Peyer's patch (tissue), 4 donors: ENCODE measurements at regions not wholly inside any gene's neighbourhood (a gene's known extent, or its start where the extent isn't known, plus 50 kb on each side); places are given as distances from the start of the nearest gene placed in this dataset.

ENCODE experiments used
- DNase-seq, 3 donors: peaks; one replicate each; pipeline ENCODE4 v3.0.0-alpha.2; 2017 to 2019
- H3K27ac ChIP-seq, 4 donors: fragments of 200-600 bp; sonication (generic); one replicate each; pipeline ENCODE4 v1.5.1; 2016 to 2019
- H3K27me3 ChIP-seq, 2 donors: fragments of 200-600 bp; sonication (generic); one replicate each; pipeline ENCODE4 v1.5.1; 2019
- H3K36me3 ChIP-seq, 3 donors: fragments of 200-600 bp; sonication (generic); one replicate each; pipeline ENCODE4 v1.5.1; 2016 to 2019
- H3K4me1 ChIP-seq, 4 donors: fragments of 200-600 bp; sonication (generic); one replicate each; pipeline ENCODE4 v1.5.1; 2016 to 2019
- H3K4me3 ChIP-seq, 4 donors: fragments of 200-600 bp; sonication (generic); 1 replicate in 3 of 4; 2 replicates in 1 of 4; pipeline ENCODE4 v1.5.1; 2016 to 2019; ENCODE audit warnings: mild to moderate bottlenecking in 1 of 4
- H3K9me3 ChIP-seq, 4 donors: fragments of 200-600 bp; sonication (generic); one replicate each; pipeline ENCODE4 v1.5.1; 2016 to 2019; ENCODE audit warnings: mild to moderate bottlenecking in 1 of 4
- CTCF ChIP-seq, 6 experiments: fragments of 450-650 bp in 4 of 6; fragments of 200-600 bp in 2 of 6; sonication (generic) in 1 of 6; IDR thresholded peaks; one replicate each; pipeline ENCODE4 v1.5.1; 2017 to 2019; ENCODE audit warnings: antibody characterized with exemption in 6 of 6, mild to moderate bottlenecking in 3 of 6, moderate library complexity in 1 of 6
- POLR2A ChIP-seq, 2 donors: fragments of 450-650 bp; IDR thresholded peaks; one replicate each; pipeline ENCODE4 v1.5.1; 2017; ENCODE audit warnings: antibody characterized with exemption in 2 of 2, mild to moderate bottlenecking in 2 of 2, moderate library complexity in 2 of 2

GRCh38 chr13:84399320-84400085 is 517.2 kb upstream of the SLITRK1 start:
- no peak for TF ChIP-seq POLR2A (IDR thresholded peaks at IDR 0.05)
- no peak for TF ChIP-seq CTCF (IDR thresholded peaks at IDR 0.05)
- Histone ChIP-seq H3K4me3 (no peak overlapping the region), H3K27ac (no peak overlapping the region), H3K9me3 (peaks cover 0 to 3% (median 0%) of the 10 kb centered on the region in 4 donors), H3K4me1 (no peaks in the 10 kb centered on the region), H3K27me3 (no peaks in the 10 kb centered on the region), H3K36me3 (no peaks in the 10 kb centered on the region)
- no peak for DNase-seq

GRCh38 chr13:84393981-84394625 is 511.8 kb upstream of the SLITRK1 start:
- no peaks in the 10 kb centered on the region for H3K36me3 ChIP-seq
- no peaks in the 10 kb centered on the region for H3K4me1 ChIP-seq
- peaks cover 0 to 3% (median 0%) of the 10 kb centered on the region in 4 donors for H3K9me3 ChIP-seq
- H3K27ac ChIP-seq = no peak overlapping the region
- no peak for DNase-seq
- no peak overlapping the region for H3K4me3 ChIP-seq
- H3K27me3 ChIP-seq = no peaks in the 10 kb centered on the region
- TF ChIP-seq CTCF (IDR thresholded peaks at IDR 0.05) = no peak
- no peak for TF ChIP-seq POLR2A (IDR thresholded peaks at IDR 0.05)

GRCh38 chr13:84380866-84381265 is 498.6 kb upstream of the SLITRK1 start:
- TF ChIP-seq CTCF (IDR thresholded peaks at IDR 0.05) = no peak
- no peak for TF ChIP-seq POLR2A (IDR thresholded peaks at IDR 0.05)
- Histone ChIP-seq H3K27ac (no peak overlapping the region), H3K36me3 (no peaks in the 10 kb centered on the region), H3K4me3 (no peak overlapping the region), H3K27me3 (no peaks in the 10 kb centered on the region), H3K9me3 (peaks cover 0 to 11% (median 0%) of the 10 kb centered on the region in 4 donors), H3K4me1 (no peaks in the 10 kb centered on the region)
- no peak for DNase-seq

GRCh38 chr13:84377106-84377505 is 494.8 kb upstream of the SLITRK1 start:
- Histone ChIP-seq H3K27ac (no peak overlapping the region), H3K36me3 (no peaks in the 10 kb centered on the region), H3K4me1 (no peaks in the 10 kb centered on the region), H3K4me3 (no peak overlapping the region), H3K9me3 (no peaks in the 10 kb centered on the region), H3K27me3 (no peaks in the 10 kb centered on the region)
- DNase-seq = no peak
- TF ChIP-seq POLR2A (IDR thresholded peaks at IDR 0.05) (no peak), CTCF (IDR thresholded peaks at IDR 0.05) (no peak)

- TF ChIP-seq CTCF (IDR thresholded peaks at IDR 0.05) (no peak), POLR2A (IDR thresholded peaks at IDR 0.05) (no peak)
- no peaks in the 10 kb centered on the region for H3K9me3 ChIP-seq
- H3K4me3 ChIP-seq = no peak overlapping the region
- H3K27me3 ChIP-seq = no peaks in the 10 kb centered on the region
- no peaks in the 10 kb centered on the region for H3K4me1 ChIP-seq
- H3K27ac ChIP-seq = no peak overlapping the region
- no peak for DNase-seq
- no peaks in the 10 kb centered on the region for H3K36me3 ChIP-seq
Measured at GRCh38 chr13:84366506-84366905, 484.2 kb upstream of the SLITRK1 start.
